BLaER1 (cell line): ENCODE measurements at regions not wholly inside any gene's neighbourhood (a gene's known extent, or its start where the extent isn't known, plus 50 kb on each side); places are given as distances from the start of the nearest gene placed in this dataset.

Experiments
- H3K27ac ChIP-seq: shearing (Covaris generic); formaldehyde crosslinking; 2 replicates; pipeline ENCODE4 v1.8.1; 2022
- H3K27me3 ChIP-seq: shearing (Covaris generic); formaldehyde crosslinking; 2 replicates; pipeline ENCODE4 v1.8.1; 2022
- H3K36me3 ChIP-seq: shearing (Covaris generic); formaldehyde crosslinking; 2 replicates; pipeline ENCODE4 v1.8.1; 2022
- H3K4me1 ChIP-seq: shearing (Covaris generic); formaldehyde crosslinking; 2 replicates; pipeline ENCODE4 v1.8.1; 2022
- H3K4me2 ChIP-seq: shearing (Covaris generic); formaldehyde crosslinking; 2 replicates; pipeline ENCODE4 v1.8.1; 2022
- H3K4me3 ChIP-seq: shearing (Covaris generic); formaldehyde crosslinking; 2 replicates; pipeline ENCODE4 v1.8.1; 2022
- H3K9ac ChIP-seq: shearing (Covaris generic); formaldehyde crosslinking; 2 replicates; pipeline ENCODE4 v1.8.1; 2022
- H3K9me3 ChIP-seq: shearing (Covaris generic); formaldehyde crosslinking; 2 replicates; pipeline ENCODE4 v1.8.1; 2022
- H4K20me1 ChIP-seq: shearing (Covaris generic); formaldehyde crosslinking; 2 replicates; pipeline ENCODE4 v1.8.1; 2022
- Cebpa-rat ChIP-seq: shearing (Covaris generic); IDR thresholded peaks from 2 replicates; pipeline ENCODE4 v1.8.1; 2022

GRCh38 chr5:133715216-133715615 lies 102.9 kb upstream of the FSTL4 start:
- Histone ChIP-seq H3K27ac (no peak overlapping the region), H3K4me2 (no peak overlapping the region), H3K9ac (no peak overlapping the region), H3K36me3 (no peaks in the 10 kb centered on the region), H3K27me3 (no peaks in the 10 kb centered on the region), H3K9me3 (no peaks in the 10 kb centered on the region), H3K4me3 (no peak overlapping the region), H4K20me1 (no peaks in the 10 kb centered on the region), H3K4me1 (no peaks in the 10 kb centered on the region)
- no peak for TF ChIP-seq Cebpa-rat

GRCh38 chr5:133714161-133714915 lies 102.0 kb upstream of the FSTL4 start:
- Histone ChIP-seq H3K9me3 (no peaks in the 10 kb centered on the region), H3K27me3 (no peaks in the 10 kb centered on the region), H3K4me3 (no peak overlapping the region), H4K20me1 (no peaks in the 10 kb centered on the region), H3K36me3 (no peaks in the 10 kb centered on the region), H3K9ac (no peak overlapping the region), H3K4me2 (no peak overlapping the region), H3K4me1 (no peaks in the 10 kb centered on the region), H3K27ac (no peak overlapping the region)
- no peak for TF ChIP-seq Cebpa-rat

- H3K4me3 ChIP-seq, result no peak overlapping the region
- H3K36me3 ChIP-seq, result no peaks in the 10 kb centered on the region
- H3K27me3 ChIP-seq, result no peaks in the 10 kb centered on the region
- no peaks in the 10 kb centered on the region for H4K20me1 ChIP-seq
- no peak overlapping the region for H3K4me2 ChIP-seq
- H3K27ac ChIP-seq, result no peak overlapping the region
- no peaks in the 10 kb centered on the region for H3K9me3 ChIP-seq
- no peak for TF ChIP-seq Cebpa-rat
- H3K9ac ChIP-seq, result no peak overlapping the region
- H3K4me1 ChIP-seq, result no peaks in the 10 kb centered on the region
Observed at GRCh38 chr5:133713751-133714150, 101.4 kb upstream of the FSTL4 start.

- TF ChIP-seq Cebpa-rat, result no peak
Observed at GRCh38 chr5:133713209-133713608, 100.9 kb upstream of the FSTL4 start.

GRCh38 chr5:133712562-133712961 lies 100.2 kb upstream of the FSTL4 start:
- H3K36me3 ChIP-seq, result no peaks in the 10 kb centered on the region
- no peak overlapping the region for H3K4me3 ChIP-seq
- H3K27ac ChIP-seq, result no peak overlapping the region
- H3K9ac ChIP-seq, result no peak overlapping the region
- no peaks in the 10 kb centered on the region for H3K27me3 ChIP-seq
- no peaks in the 10 kb centered on the region for H4K20me1 ChIP-seq
- H3K9me3 ChIP-seq, result no peaks in the 10 kb centered on the region
- TF ChIP-seq Cebpa-rat, result no peak
- H3K4me1 ChIP-seq, result no peaks in the 10 kb centered on the region
- no peak overlapping the region for H3K4me2 ChIP-seq

More at GRCh38 chr5:133713209-133713608, 100.9 kb upstream of the FSTL4 start:
- Histone ChIP-seq H3K9ac (no peak overlapping the region), H3K4me1 (no peaks in the 10 kb centered on the region), H3K27ac (no peak overlapping the region), H4K20me1 (no peaks in the 10 kb centered on the region), H3K4me2 (no peak overlapping the region), H3K4me3 (no peak overlapping the region), H3K36me3 (no peaks in the 10 kb centered on the region), H3K27me3 (no peaks in the 10 kb centered on the region), H3K9me3 (no peaks in the 10 kb centered on the region)

GRCh38 chr5:133709209-133709725 lies 96.9 kb upstream of the FSTL4 start:
- no peak overlapping the region for H3K4me3 ChIP-seq
- no peak overlapping the region for H3K9ac ChIP-seq
- no peaks in the 10 kb centered on the region for H3K27me3 ChIP-seq
- no peak overlapping the region for H3K4me2 ChIP-seq
- H3K4me1 ChIP-seq, result no peaks in the 10 kb centered on the region
- TF ChIP-seq Cebpa-rat, result no peak
- H3K36me3 ChIP-seq, result no peaks in the 10 kb centered on the region
- no peaks in the 10 kb centered on the region for H4K20me1 ChIP-seq
- no peaks in the 10 kb centered on the region for H3K9me3 ChIP-seq
- H3K27ac ChIP-seq, result no peak overlapping the region

- no peaks in the 10 kb centered on the region for H3K27me3 ChIP-seq
- H3K9ac ChIP-seq, result no peak overlapping the region
- H3K27ac ChIP-seq, result no peak overlapping the region
- H3K9me3 ChIP-seq, result no peaks in the 10 kb centered on the region
- no peak overlapping the region for H3K4me3 ChIP-seq
- H4K20me1 ChIP-seq, result no peaks in the 10 kb centered on the region
- H3K36me3 ChIP-seq, result no peaks in the 10 kb centered on the region
- no peaks in the 10 kb centered on the region for H3K4me1 ChIP-seq
- no peak for TF ChIP-seq Cebpa-rat
- no peak overlapping the region for H3K4me2 ChIP-seq
Observed at GRCh38 chr5:133708331-133708850, 96.0 kb upstream of the FSTL4 start.

GRCh38 chr5:133707629-133708028 lies 95.3 kb upstream of the FSTL4 start:
- H3K9ac ChIP-seq, result no peak overlapping the region
- H3K27me3 ChIP-seq, result no peaks in the 10 kb centered on the region
- H3K9me3 ChIP-seq, result no peaks in the 10 kb centered on the region
- TF ChIP-seq Cebpa-rat, result no peak
- no peak overlapping the region for H3K4me2 ChIP-seq
- H4K20me1 ChIP-seq, result no peaks in the 10 kb centered on the region
- no peak overlapping the region for H3K4me3 ChIP-seq
- no peaks in the 10 kb centered on the region for H3K4me1 ChIP-seq
- H3K36me3 ChIP-seq, result no peaks in the 10 kb centered on the region
- no peak overlapping the region for H3K27ac ChIP-seq

GRCh38 chr5:133706506-133707430 lies 94.4 kb upstream of the FSTL4 start:
- TF ChIP-seq Cebpa-rat, result no peak
- no peaks in the 10 kb centered on the region for H4K20me1 ChIP-seq
- H3K27ac ChIP-seq, result no peak overlapping the region
- no peak overlapping the region for H3K9ac ChIP-seq
- H3K27me3 ChIP-seq, result no peaks in the 10 kb centered on the region
- no peak overlapping the region for H3K4me2 ChIP-seq
- no peaks in the 10 kb centered on the region for H3K4me1 ChIP-seq
- H3K9me3 ChIP-seq, result no peaks in the 10 kb centered on the region
- H3K36me3 ChIP-seq, result no peaks in the 10 kb centered on the region
- H3K4me3 ChIP-seq, result no peak overlapping the region

- Histone ChIP-seq H3K36me3 (no peaks in the 10 kb centered on the region), H3K9me3 (no peaks in the 10 kb centered on the region), H3K27ac (no peak overlapping the region), H3K9ac (no peak overlapping the region), H3K27me3 (no peaks in the 10 kb centered on the region), H3K4me3 (no peak overlapping the region), H4K20me1 (no peaks in the 10 kb centered on the region), H3K4me2 (no peak overlapping the region), H3K4me1 (no peaks in the 10 kb centered on the region)
- no peak for TF ChIP-seq Cebpa-rat
Observed at GRCh38 chr5:133705331-133705730, 93.0 kb upstream of the FSTL4 start.
